ENCODE measurements at regions not wholly inside any gene's neighbourhood (a gene's known extent, or its start where the extent isn't known, plus 50 kb on each side); places are given as distances from the start of the nearest gene placed in this dataset.
"Not testable (repeated sequence)": the region's sequence is repeated elsewhere in the genome, so short reads cannot be mapped to it uniquely, and the experiment has no call there.

- no peak for DNase-seq (ENCODE audit: low read depth)
Observed at GRCh38 chr1:172837816-172838679, 179.1 kb downstream of the FASLG start.

GRCh38 chr1:172838680-172839313, 179.9 kb downstream of the FASLG start:
- no peak for DNase-seq (ENCODE audit: low read depth)

DNA sequence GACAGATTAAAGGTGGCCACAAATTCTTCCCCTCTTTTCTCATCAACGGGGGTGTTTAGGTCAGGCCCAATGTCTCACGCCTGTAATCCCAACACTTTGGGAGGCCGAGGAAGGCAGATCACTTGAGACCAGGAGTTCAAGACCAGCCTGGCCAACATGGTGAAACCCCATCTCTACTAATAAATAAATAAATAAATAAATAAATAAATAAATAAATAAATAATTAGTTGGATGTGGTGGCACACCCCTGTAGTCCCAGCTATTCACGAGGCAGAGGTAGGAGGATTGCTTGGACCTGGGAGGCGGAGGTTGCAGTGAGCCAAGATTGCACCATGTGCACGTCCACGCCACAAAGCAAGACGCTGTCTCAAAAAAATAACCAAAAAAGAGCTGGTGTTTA, 180.7 kb downstream of the FASLG start:
- DNase-seq (ENCODE audit: low read depth): not testable (repeated sequence)

- DNase-seq (ENCODE audit: low read depth): no peak
Observed at GRCh38 chr1:172843444-172843843, 184.5 kb downstream of the FASLG start.

DNA sequence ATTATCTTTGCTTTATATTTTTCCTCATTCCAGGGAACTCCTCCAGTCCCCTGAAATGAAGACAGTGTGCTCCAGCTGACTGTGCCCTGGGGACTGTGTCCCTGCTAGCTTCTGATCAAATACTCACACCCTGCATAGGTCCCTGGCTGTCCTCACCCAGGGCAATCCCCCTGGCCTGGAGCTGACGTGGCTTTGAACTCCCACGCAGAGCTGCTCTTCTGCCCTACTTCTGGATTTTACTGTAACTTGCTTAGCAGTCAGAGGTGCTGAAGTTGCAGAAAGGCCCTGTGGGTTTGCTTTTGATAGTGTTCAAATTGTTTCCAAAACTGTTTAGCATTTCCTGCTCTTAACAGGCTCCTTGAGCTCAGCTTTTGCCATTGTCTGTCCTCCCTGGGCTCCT, 186.5 kb downstream of the FASLG start:
- DNase-seq (ENCODE audit: low read depth): no peak

- no peak for DNase-seq (ENCODE audit: low read depth)
Observed at GRCh38 chr1:172845865-172846264, 187.0 kb downstream of the FASLG start.

- not testable (repeated sequence) for DNase-seq (ENCODE audit: low read depth)
Observed at GRCh38 chr1:172847814-172848213, 188.9 kb downstream of the FASLG start.

DNA sequence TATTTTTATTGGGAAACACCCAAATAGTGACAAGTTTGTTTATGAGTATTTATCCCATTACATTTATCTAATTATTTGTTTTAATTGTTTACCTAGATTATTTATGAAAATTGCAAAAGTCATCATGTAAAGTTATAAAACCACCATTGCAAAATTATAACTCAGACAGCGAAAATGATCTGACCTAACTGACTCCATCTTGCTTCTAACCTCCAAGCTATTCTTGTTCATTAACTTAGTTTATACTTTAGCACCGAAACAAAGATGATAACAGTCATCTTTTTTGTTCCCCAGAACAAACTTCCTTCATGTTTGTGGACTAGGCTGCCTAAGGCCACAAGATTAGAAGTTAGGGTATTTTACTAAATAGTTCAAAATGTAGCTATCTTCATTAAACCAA, 190.8 kb downstream of the FASLG start:
- no peak for DNase-seq (ENCODE audit: low read depth)

DNA sequence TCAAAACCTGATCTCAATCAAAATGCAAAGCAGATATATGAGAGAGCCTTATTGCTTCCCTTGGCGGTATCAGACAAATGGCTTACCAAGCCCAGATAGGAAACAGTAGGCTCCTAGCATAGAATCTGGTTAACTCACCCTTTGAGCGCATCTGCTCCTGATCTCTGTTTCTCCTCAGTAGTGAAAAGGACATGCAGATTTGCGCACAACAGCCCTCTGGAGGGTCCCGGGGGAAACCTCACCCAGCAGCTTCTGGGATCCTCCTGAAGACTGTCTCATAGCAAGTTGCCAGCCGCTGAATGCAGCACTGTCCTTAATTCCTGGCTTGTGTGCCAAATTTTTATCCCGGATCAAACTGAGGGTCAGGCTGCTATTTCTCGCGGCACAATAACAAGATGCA, 192.2 kb downstream of the FASLG start:
- no peak for DNase-seq (ENCODE audit: low read depth)

- no peak for DNase-seq (ENCODE audit: low read depth)
Observed at GRCh38 chr1:172851856-172852255, 193.0 kb downstream of the FASLG start.

DNA sequence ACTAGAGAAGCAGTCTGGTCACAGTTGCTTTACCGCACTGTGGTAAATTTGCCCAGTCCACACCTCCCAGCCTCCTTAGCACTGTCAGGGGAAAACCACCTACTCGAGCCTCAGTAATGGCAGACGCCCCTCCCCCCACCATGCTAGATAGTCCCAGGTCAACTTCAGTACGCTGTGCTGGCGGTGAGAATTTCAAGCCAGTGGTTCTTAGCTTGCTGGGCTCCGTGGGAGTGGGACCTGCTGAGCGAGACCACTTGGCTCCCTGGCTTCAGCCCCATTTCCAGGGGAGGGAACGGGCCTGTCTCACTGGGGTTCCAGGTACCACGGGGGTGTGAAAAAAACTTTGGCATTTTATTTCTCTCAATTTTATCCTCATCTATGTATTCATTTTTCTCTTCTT, 194.8 kb downstream of the TNFSF18 start:
- DNase-seq (ENCODE audit: low read depth): not testable (repeated sequence)

- DNase-seq (ENCODE audit: low read depth): no peak
Observed at GRCh38 chr1:172863031-172863430, 187.7 kb downstream of the TNFSF18 start.

DNA sequence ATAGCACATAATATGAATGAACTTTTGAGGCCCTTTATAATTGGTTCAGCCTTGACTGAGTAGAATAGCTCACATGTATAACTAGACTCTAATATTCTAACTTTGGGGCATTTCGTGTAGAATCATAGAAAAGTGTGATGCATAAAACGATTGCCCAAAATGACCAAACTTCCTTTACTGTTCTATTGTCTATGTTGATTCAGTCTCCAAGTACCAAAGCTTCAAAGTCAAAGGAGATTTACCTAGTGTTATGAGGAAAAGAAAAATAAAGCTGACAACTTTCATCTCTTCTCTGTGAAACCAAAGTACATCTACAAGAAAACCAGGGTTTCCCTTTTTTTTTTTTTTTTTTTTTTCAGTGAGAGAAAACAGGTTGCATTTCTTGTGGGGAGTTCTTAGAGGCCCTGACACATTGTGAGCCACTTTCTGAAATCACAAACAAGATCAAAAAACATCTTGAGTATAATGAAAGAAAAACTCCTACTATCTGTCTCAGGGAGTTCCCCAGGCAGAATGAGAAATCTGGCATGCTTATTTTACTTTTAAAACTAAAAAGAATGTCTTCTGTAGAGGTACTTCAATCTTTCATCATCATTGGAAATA, 183.4 kb downstream of the TNFSF18 start:
- DNase-seq (ENCODE audit: low read depth): no peak

- DNase-seq (ENCODE audit: low read depth): no peak
Observed at GRCh38 chr1:172870901-172871606, 179.7 kb downstream of the TNFSF18 start.

DNA sequence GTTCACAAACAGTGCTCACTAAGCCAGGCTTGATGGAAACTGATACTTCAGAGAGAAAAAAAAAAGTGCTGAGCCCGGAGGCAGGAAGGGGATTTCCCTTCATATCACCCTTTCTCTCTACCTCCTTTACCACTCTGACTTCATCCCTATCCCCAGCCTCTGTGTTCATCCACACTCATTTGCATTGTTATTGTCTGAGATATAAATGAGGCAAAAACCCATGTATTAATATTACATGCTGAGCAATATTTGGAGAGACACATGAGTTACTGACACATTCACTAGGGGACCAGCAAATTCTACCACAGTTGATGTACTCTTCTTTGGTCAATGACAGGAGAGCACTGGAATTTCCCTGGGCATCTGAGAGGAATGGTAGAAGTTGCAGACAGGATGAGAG, 175.8 kb downstream of the TNFSF18 start:
- DNase-seq (ENCODE audit: low read depth): no peak

- DNase-seq (ENCODE audit: low read depth): no peak
Observed at GRCh38 chr1:172875892-172876291, 174.8 kb downstream of the TNFSF18 start.

DNA sequence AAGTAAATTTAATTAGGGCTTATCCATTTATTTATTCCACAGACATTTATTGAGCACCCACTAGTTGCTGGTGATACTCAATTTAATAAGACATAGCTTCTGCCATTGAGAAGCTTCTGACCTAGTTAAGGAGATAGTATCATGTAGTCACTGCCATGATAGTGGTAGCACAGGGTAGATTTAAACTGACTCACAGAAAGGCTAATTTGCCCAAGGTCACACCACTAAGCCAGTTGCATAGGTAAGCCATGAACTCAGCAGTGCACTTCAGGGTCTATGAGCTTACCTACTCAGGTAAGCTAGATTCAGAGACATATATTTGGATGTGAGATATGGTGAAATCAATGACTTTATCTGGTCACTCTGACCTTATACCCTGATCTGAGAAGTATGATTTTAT, 168.4 kb downstream of the TNFSF18 start:
- no peak for DNase-seq (ENCODE audit: low read depth)

GRCh38 chr1:172882791-172883386, 167.9 kb downstream of the TNFSF18 start:
- DNase-seq (ENCODE audit: low read depth): no peak

DNA sequence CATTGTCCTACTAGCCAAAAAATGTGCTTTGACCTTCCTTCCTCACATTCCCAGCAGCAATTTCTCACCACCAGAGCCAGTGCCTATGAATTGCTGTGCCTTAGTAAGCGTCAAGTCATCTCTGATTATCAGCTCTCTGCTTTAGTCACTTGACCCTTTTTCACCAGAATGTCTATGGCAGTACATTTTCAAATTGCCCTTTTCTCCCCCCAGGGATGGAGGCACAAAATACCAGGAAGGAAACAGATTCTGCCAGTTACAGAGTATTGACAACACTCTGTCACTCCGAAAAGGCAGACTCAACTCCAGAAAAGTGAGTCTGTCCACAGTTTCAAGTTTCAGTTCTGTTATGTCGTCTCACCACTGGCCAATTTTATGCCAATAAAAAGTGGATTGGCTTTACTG, 167.4 kb downstream of the TNFSF18 start:
- no peak for DNase-seq (ENCODE audit: low read depth)

DNA sequence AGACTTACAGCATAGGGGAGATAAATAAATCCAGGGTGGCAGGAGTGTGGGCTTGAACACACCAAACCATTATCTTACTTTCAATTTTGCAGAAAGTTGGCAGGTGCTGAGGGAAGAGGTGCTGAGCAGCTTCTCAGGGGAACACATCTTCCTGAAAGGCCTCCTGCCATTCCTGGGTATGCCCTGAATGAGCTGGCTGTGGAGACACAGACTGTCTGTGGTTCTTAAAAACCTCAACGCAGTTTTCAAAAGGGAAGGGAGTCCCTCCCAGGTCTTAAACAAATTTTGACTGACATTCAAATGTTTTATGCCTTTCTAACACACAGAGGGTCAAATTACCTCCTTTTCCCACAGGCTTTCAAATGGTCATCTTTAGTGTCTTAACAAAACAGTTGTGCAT, 166.9 kb downstream of the TNFSF18 start:
- DNase-seq (ENCODE audit: low read depth): no peak

DNA sequence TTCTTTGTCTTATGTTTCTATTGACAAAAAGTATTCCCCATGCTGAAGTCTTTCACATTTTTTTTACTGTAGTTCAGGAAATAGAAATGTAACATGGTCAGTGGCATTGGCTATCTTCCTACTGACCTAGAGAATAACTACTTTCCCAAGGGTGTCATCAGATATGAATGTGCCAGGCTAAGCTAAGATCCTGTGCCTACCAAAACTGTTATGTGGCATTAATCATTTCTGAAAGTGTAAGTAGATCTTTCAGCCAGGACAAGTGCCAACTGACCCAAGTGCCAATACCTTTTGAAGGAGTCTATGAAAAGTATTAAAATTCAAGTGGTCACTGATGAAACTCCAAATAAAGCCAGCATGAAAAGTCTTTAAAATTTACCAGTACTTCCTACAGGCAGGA, 165.3 kb downstream of the TNFSF18 start:
- DNase-seq (ENCODE audit: low read depth): no peak

DNA sequence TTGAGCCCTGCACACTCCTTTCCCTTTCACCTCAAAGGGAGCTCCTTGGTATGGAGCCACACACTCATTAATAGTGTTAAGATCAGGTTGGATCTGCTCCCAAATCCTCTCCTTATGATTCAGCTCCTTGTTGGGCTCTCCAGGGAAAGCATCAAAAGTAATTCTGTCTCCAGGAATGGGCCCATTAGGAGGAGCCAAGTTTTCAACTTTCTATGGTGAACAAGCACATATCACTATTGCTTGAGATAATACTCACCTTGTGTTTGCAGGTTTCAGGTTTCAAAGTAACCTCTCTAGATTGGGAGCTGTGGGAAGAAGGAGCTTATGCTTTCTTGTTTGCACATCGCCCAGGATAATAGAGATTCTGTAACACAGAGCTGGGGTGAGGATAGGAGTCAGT, 164.8 kb downstream of the TNFSF18 start:
- DNase-seq (ENCODE audit: low read depth): no peak
